ENCODE measurements at regions not wholly inside any gene's neighbourhood (a gene's known extent, or its start where the extent isn't known, plus 50 kb on each side); places are given as distances from the start of the nearest gene placed in this dataset.

DNA sequence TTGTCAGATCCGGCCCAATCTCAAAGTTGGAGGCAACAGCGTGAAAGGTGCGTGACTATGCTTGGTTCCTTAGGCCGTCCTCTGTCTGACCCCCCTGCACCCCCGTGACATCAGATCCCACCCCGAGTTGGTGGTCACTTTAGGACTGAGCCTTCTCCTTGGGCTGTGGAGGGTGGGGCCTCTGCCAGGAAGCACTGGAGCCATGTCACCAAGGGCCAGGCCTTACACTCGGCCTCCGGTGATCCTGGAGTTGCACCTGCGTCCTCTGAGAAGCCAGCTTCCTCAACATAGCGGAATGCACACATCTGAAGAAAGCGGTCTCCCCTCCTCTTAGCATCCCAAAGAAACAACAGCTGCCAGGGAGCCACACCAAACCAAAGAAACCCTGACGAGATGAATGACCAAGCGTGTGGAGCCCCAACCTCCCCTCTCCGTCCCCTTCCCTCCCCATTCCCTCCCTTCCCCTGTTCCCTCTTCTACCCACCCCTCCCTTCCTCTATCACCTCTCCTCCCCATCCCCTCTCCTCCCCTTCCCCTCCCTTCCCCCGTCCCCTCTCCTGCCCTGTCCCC lies 182.6 kb downstream of the TTLL2 start:
- TF ChIP-seq, protein P1, sequence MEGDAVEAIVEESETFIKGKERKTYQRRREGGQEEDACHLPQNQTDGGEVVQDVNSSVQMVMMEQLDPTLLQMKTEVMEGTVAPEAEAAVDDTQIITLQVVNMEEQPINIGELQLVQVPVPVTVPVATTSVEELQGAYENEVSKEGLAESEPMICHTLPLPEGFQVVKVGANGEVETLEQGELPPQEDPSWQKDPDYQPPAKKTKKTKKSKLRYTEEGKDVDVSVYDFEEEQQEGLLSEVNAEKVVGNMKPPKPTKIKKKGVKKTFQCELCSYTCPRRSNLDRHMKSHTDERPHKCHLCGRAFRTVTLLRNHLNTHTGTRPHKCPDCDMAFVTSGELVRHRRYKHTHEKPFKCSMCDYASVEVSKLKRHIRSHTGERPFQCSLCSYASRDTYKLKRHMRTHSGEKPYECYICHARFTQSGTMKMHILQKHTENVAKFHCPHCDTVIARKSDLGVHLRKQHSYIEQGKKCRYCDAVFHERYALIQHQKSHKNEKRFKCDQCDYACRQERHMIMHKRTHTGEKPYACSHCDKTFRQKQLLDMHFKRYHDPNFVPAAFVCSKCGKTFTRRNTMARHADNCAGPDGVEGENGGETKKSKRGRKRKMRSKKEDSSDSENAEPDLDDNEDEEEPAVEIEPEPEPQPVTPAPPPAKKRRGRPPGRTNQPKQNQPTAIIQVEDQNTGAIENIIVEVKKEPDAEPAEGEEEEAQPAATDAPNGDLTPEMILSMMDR (IDR thresholded peaks at IDR 0.05): no peak
- no peak for TF ChIP-seq ZFX (IDR thresholded peaks at IDR 0.05; ENCODE audit: borderline replicate concordance)
- no peak overlapping the region for H3K27ac ChIP-seq

DNA sequence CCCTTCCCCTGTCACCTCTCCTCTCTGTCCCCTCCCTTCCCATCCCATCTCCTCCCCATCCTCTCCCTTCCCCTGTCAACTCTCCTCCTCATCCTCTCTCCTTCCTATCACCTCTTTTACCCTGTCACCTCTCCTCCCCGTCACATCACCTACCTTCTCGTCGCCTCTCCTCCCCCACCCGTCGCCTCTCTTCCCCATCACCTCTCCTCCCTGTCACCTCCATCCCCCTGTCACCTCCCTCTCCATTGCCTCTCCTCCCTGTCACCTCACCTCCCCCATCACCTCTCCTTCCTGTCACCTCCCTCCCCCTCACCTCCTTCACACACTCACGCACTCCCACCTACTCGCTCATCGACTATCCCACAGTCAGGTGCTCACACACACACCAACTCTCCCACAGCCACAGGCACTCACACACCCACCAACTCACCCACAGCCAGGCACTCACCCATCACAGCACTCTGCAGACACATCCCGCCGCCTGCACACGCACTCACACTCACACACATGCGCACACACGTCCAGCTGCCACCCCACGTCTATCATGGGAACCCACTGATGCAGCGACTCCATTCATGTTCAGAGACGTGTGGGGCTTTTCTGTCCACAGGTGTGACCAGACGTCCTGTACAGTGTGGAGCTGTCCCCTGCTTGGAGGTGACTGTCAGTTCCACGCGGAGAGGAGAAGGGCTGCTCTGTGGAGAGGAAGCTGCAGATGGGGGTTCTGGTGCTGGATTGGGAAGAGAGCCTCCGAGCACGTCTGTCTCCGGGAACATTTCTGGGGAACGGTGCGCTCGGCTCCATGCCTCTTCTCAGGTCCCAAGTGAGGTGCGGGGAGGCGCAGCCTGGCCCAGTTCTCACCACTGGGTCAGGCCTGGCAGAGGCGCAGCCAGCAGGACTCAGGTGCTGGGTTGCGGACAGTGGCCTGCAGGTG lies 184.3 kb downstream of the TTLL2 start:
- H3K27ac ChIP-seq: no peak overlapping the region
- no peak for TF ChIP-seq ZFX (IDR thresholded peaks at IDR 0.05; ENCODE audit: borderline replicate concordance)
- TF ChIP-seq, protein P1 (IDR thresholded peaks at IDR 0.05): no peak

DNA sequence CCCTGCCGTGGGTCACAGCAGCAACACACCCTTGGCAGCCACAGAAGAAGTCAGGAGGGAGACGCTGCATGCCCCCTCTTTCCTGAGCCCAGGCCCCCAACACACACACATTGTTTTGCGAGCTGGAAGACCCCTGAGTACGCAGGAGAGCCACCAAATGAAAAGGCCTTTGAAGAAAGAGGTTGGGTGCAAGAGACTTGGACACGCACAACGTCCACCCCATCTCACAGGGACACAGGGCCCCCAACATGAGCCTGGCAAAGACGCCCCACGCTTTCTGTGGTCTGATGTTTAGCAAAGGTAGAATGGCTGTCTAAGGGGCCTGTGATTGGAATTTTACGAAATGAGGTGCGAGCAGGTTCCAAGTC lies 185.0 kb downstream of the TTLL2 start:
- TF ChIP-seq ZFX (IDR thresholded peaks at IDR 0.05; ENCODE audit: borderline replicate concordance): no peak
- TF ChIP-seq, protein P1 (IDR thresholded peaks at IDR 0.05): no peak
- no peak overlapping the region for H3K27ac ChIP-seq

DNA sequence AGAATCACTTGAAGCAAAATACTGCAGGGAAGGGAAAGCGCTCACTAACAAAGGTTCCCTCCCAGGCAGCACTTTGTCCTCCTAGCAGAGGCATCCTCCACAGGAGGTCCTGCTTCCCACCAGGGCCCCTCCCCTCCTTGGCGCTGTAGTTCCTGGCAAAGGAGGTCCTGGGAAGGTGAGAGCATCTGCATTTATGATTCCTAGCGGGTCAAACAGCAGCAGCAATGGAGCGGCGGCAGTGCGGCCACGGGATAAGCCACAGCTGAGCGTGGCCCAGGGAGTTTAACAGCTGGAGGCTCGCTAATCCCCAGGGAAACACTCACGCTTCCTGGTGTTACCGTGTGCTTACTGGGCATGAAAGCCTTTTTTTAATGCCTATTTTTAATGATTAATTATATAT lies 185.8 kb downstream of the TTLL2 start:
- no peak overlapping the region for H3K27ac ChIP-seq
- no peak for TF ChIP-seq ZFX (IDR thresholded peaks at IDR 0.05; ENCODE audit: borderline replicate concordance)
- TF ChIP-seq, protein P1 (IDR thresholded peaks at IDR 0.05): no peak

DNA sequence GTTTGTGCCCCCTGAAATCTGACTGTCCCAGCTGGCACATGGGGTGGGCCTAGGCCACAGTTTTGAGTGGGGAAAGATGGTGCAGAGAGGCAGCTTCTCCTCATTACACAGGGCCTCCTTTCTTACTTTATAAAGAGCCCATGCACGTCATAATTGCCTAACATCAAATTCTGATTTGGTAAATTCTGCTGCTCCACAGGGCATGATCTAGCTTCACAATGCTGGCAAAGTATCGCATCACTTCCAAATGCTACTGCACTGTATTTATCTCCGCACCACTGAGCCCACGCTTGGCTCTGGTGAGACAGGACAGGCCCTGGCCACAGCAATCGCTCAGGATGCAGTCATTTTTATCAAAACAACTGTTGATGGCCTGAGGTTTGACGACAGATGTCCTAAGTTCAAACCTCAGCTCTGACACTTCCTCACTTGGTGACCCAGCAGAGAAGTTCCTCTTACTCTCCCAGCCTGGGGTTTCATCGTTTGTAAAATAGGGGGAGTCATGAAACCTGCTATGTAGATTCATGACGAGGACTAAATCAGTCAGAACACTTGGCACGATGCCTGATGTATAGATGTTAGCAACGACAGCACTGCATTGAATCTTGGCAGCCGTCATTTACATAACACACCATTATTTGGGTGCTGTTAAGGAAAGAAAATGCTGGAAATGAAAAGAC lies 187.9 kb downstream of the TTLL2 start:
- no peak overlapping the region for H3K27ac ChIP-seq
- TF ChIP-seq ZFX (IDR thresholded peaks at IDR 0.05; ENCODE audit: borderline replicate concordance): no peak
- TF ChIP-seq, protein P1 (IDR thresholded peaks at IDR 0.05): no peak

DNA sequence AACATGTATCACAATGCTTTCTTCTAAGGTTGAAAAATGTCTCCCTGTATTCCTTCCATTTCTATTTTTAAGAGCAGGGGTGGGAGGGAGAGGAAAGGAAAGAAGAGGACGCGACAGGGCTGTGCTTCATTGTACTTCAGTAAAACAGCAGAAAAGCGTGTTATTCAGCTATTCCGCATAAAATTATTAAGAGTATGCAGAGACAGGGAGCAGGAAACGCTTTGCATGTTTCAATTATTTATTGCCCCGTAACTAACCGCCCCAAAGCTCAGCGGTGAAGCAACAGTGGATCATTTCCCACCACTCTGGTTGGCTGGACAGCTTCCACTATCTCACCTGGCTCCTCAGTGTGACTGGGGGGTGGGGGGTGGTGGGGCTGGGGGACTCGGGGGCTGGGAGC lies 188.9 kb downstream of the TTLL2 start:
- TF ChIP-seq, protein P1 (IDR thresholded peaks at IDR 0.05): no peak
- TF ChIP-seq ZFX (IDR thresholded peaks at IDR 0.05; ENCODE audit: borderline replicate concordance): no peak
- no peak overlapping the region for H3K27ac ChIP-seq
